LHCN-M2 (cell line): ENCODE measurements at regions not wholly inside any gene's neighbourhood (a gene's known extent, or its start where the extent isn't known, plus 50 kb on each side); places are given as distances from the start of the nearest gene placed in this dataset.

ENCODE experiments used
- DNase-seq: peaks from one replicate; pipeline ENCODE4 v3.0.0-alpha.2; 2012; ENCODE audit warnings: low read depth

DNA sequence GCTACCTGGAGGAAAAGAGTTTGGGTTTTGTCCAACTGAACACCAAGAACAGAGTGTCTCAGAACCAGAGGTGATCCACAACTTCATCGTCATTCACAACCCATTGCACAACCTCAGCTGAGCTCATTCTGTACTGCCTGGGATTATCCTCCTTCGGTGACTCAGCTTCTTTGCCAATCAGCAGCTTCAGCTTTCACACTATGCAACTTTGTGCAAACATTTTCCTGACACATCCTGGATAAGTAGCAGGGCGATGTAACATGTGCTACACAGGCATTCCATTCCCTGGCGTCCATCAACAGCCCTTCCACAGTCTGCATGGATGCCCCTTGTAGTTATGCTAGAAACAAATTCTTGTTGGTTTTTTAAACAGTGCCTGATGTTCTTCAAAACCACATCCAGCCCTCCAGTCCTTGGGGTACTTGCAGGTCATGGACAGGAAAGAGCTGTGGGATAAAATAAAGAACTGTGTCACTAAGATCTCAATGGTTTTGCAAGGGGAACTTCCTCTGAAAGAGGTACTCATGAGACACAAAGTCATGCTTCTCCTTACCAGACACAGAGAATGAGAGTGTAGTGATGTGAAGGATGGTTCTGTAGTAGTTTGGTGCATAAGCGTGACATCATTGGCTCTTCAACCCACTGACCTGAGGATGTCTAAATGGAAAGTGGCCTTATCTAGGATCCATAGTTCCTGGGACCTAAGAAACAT lies 478.5 kb downstream of the KIF20B start:
- peak; percentile 61 for DNase-seq

GRCh38 chr10:90180886-90181691 lies 479.7 kb downstream of the KIF20B start:
- no peak for DNase-seq

- DNase-seq: no peak
Measured at GRCh38 chr10:90192825-90193224, 491.4 kb downstream of the KIF20B start.

- no peak for DNase-seq
Measured at GRCh38 chr10:90193240-90193985, 492.0 kb downstream of the KIF20B start.

- DNase-seq: no peak
Measured at GRCh38 chr10:90195288-90195840, 494.0 kb downstream of the KIF20B start.

GRCh38 chr10:90197766-90198165 lies 496.4 kb downstream of the KIF20B start:
- no peak for DNase-seq

DNA sequence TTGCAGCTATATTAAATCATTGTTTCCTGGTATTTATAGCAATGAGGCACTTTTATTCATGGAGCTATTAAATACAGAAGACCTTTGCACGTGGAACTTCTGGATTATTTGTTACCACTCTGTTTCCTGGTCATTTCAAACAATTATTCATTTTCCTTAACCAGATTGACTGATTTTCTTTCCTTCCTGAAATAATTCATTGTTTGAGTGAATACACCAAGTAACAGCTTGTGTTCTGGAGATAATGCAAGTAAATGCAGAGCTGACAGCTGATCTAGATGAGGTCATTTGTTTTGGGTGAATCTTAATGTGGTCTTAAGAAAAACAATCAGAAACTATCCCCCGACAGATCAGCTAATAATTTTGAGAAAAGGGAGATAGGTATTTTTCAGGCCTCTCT lies 497.7 kb downstream of the KIF20B start:
- no peak for DNase-seq

DNA sequence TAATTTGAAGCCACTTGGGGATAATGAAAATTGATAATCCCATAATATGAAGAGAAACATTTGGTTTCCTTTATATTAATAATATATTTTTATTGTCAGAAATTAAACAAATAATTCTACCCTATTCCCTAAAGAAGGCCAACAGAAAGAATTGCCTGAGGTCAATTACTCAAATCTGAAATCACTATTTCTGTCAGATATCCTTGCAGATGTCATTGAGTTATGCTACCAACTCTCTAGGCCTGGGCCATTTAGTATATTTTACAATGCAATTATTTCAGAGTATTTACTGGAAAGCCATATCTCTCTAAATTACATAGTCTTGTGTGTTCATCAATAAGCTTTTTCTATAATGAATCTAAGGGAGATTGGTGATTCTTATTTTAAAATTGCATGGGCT lies 498.1 kb downstream of the KIF20B start:
- DNase-seq: no peak

- no peak for DNase-seq
Measured at GRCh38 chr10:90204131-90204955, 503.0 kb downstream of the KIF20B start.

DNA sequence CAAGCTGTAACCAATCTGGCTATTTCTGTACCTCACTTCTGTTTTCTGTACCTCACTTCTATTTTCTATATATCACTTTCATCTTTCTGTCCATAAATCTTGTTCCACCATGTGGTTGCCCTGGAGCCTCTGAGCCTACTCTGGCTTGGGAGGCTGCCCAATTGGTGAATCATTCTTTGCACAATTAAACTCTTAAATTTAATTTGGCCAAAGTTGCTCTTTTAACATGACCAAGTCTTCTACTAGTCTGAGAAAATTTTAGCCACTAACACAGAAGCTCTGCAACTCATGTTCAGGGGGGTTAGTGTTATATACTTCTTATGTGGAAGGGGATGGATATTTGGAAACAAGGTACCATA lies 503.5 kb downstream of the KIF20B start:
- no peak for DNase-seq

DNA sequence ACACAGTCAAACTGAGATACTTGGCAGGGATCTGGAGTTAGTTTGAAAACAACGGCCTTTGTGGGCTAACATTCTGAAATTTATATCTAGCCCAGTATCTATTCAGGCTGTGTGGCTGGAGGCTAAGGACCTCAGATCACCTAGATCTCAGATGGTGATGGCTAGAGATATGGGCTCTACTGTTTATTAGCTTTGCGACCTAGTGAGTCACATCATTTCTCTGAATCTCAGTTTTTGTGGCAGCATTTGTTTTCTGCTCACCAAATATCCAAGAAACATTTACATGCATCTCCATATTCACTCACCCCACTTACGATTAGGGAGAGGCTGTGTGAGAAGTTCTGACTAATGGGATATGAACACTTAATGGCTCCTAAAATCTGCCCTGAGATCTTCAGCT lies 503.9 kb downstream of the KIF20B start:
- DNase-seq: no peak

GRCh38 chr10:90213346-90213745 lies 512.0 kb downstream of the KIF20B start:
- no peak for DNase-seq

DNA sequence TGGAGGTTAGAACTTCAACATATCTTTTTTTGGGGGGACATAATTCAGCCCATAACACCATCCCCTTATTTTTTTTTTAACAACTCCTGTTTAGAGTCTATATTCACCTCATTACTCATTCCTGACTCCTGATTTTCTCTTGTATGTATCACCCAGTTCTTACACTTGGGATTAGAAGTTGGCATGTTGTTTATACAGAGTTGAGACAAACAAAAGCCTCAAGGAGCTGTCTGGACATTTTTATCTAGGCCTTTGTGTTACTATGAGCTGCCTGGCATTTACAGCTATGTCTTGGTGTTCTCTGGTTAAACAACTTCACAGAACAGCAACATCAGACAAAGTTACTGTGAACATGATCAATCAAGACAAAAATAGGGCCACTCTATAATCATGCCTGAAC lies 517.5 kb downstream of the KIF20B start:
- DNase-seq: no peak

GRCh38 chr10:90222372-90222771 lies 521.0 kb downstream of the KIF20B start:
- peak; percentile 58 for DNase-seq

- no peak for DNase-seq
Measured at GRCh38 chr10:90222939-90223338, 521.5 kb downstream of the KIF20B start.

DNA sequence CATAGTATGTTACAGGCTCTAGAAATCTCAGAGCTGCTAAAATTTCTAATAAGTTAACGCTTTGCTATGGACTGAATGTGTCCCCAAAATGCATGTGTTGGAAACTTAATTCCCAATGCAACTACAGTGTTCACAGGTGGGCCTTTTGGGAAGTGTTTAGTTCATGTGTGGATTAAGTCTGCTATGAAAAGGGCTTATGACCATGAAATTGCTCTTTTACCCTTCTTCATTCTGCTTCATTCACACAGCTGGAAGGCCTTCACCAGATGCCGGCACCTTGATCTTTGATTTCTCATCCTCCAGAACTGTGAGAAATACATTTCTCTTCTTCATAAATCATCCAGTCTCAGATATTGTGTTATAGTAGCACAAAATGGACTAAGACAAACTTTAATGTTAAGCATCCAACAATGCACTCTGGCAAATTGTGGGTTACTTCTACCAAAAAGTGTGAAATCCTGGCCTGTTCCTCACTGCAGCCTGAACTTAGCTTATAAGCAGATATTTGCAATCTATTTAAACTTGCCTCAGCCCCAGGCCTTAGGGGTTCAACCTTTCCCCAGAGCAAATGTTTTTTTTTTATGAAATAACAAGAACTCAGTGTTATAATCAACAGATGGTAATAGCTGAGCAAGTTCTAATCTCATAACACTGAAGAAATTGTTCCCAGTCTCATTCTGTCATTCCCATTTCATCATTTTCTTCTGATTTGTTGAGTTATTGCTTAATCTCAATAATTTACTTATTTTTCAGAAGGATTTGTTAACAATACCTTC lies 523.6 kb downstream of the KIF20B start:
- no peak for DNase-seq

GRCh38 chr10:90226517-90226916 lies 525.1 kb downstream of the KIF20B start:
- no peak for DNase-seq

- DNase-seq: peak; percentile 68
Measured at GRCh38 chr10:90227217-90227656, 525.8 kb downstream of the KIF20B start.

DNA sequence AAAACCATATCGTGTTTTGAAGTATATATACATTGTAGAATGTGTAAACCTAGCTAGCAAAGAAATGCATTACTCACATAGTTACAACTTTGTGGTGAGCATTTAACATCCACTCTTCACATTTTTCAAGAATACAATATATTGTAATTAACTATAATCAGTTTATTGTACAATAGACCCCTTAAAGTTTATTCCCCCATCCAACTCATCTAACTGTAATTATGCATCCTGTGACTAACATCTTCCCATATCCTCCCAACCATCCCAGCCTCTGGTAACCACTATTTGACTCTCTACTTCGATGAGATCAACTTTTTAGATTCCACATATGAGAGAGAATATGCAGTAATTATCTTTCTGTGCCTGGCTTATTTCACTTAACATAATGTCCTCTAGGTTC lies 526.4 kb downstream of the KIF20B start:
- no peak for DNase-seq

DNA sequence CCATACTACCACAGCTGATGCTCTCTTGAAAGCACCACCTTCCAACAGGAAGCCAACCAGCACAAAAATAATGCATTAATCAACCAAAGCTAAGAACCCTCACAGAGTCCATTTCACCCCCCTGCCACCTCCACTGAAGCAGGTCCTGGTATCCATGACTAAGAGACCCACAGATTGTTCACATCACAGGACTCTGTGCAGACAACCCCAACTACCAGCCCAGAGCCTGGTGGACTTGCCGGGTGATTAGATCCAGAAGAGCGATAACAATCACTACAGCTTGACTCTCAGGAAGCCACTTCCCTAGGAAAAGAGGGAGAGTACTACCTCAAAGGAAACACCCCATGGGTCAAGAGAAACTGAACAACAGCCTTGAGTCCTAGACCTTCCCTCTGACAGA lies 528.1 kb downstream of the KIF20B start:
- DNase-seq: no peak
